T-cell (primary cell): ENCODE measurements at regions not wholly inside any gene's neighbourhood (a gene's known extent, or its start where the extent isn't known, plus 50 kb on each side); places are given as distances from the start of the nearest gene placed in this dataset.
"Not testable (repeated sequence)": the region's sequence is repeated elsewhere in the genome, so short reads cannot be mapped to it uniquely, and the experiment has no call there.

Experiments
- ATAC-seq, 4 experiments: fragments of 200-7000 bp in 3 of 4; fragments of 150-1000 bp in 1 of 4; cut with Tn5 transposase; replicated peaks in 1 of 4; 1 replicate in 3 of 4; 2 replicates in 1 of 4; pipeline ENCODE4 v1.10.0; 2021; ENCODE audit warnings: moderate library complexity in 3 of 4, mild to moderate bottlenecking in 2 of 4, moderate number of reproducible peaks in 1 of 4
- CTCF ChIA-PET, 2 donors: fragments of 300-600 bp; sonication (Branson Sonifier 250); formaldehyde crosslinking; loops; one replicate each; lab custom pipeline; 2022; ENCODE audit warnings: antibody characterized with exemption in 2 of 2; lab: Charles Lee
- POLR2A ChIA-PET, 2 donors: fragments of 300-600 bp; sonication (Branson Sonifier 250); formaldehyde crosslinking; loops; one replicate each; lab custom pipeline; 2022; ENCODE audit warnings: antibody characterized with exemption in 2 of 2; lab: Charles Lee
- DNase-seq, 35 experiments: peaks; one replicate each; pipeline versions ENCODE4 v3.0.0 to v3.0.0-alpha.2; 2013 to 2023
- H3K27ac ChIP-seq: one replicate; pipeline ENCODE4 v1.5.1; 2013; ENCODE audit warnings: low read length
- H3K27me3 ChIP-seq, 2 experiments: replicated peaks in 1 of 2; 1 replicate in 1 of 2; 2 replicates in 1 of 2; pipeline versions ENCODE4 v1.6.1 to v1.7.0; 2013; ENCODE audit warnings: low read length in 1 of 2, mixed read lengths in 1 of 2; ENCODE audit not compliant: control insufficient read depth in 2 of 2, insufficient read depth in 2 of 2; ENCODE audit errors: extremely low read depth in 1 of 2
- H3K36me3 ChIP-seq, 2 donors: 1 replicate in 1 of 2; 2 replicates in 1 of 2; pipeline versions ENCODE4 v1.6.1 to v1.7.0; 2013; ENCODE audit warnings: low read length in 1 of 2; ENCODE audit not compliant: control insufficient read depth in 2 of 2, insufficient read depth in 1 of 2; ENCODE audit errors: extremely low read depth in 1 of 2
- H3K4me1 ChIP-seq, 2 experiments: 1 replicate in 1 of 2; 2 replicates in 1 of 2; pipeline versions ENCODE4 v1.6.1 to v1.7.0; 2013; ENCODE audit warnings: low read length in 2 of 2, mixed read lengths in 1 of 2; ENCODE audit not compliant: insufficient read depth in 2 of 2, control insufficient read depth in 1 of 2; ENCODE audit errors: extremely low read depth in 1 of 2
- H3K4me3 ChIP-seq, 2 donors: 1 replicate in 1 of 2; 2 replicates in 1 of 2; pipeline versions ENCODE4 v1.5.1 to v1.7.0; 2013; ENCODE audit warnings: mild to moderate bottlenecking in 2 of 2, low read length in 1 of 2, moderate library complexity in 1 of 2; ENCODE audit not compliant: control insufficient read depth in 1 of 2; ENCODE audit errors: extremely low read depth in 1 of 2
- H3K9me3 ChIP-seq: 2 replicates; pipeline ENCODE4 v1.7.0; 2013
- H3K27ac Mint-ChIP-seq, 2 donors: one replicate each; pipeline ENCODE4 v1.8.0; 2020 to 2021; ENCODE audit warnings: mild to moderate bottlenecking in 2 of 2, mixed read lengths in 2 of 2
- H3K27me3 Mint-ChIP-seq, 2 donors: one replicate each; pipeline ENCODE4 v1.8.0; 2021 to 2022; ENCODE audit warnings: mixed read lengths in 2 of 2
- H3K36me3 Mint-ChIP-seq: one replicate; pipeline ENCODE4 v1.8.0; 2021; ENCODE audit warnings: mixed read lengths
- H3K4me1 Mint-ChIP-seq, 3 donors: one replicate each; pipeline ENCODE4 v1.8.0; 2020 to 2022; ENCODE audit warnings: mixed read lengths in 3 of 3, mild to moderate bottlenecking in 1 of 3
- H3K4me3 Mint-ChIP-seq, 3 donors: one replicate each; pipeline ENCODE4 v1.8.0; 2020 to 2022; ENCODE audit warnings: mild to moderate bottlenecking in 3 of 3, mixed read lengths in 3 of 3, moderate library complexity in 3 of 3
- H3K9me3 Mint-ChIP-seq, 3 donors: one replicate each; pipeline ENCODE4 v1.8.0; 2020 to 2022; ENCODE audit warnings: mixed read lengths in 3 of 3
- WGBS: methylation state at CpG from one replicate; pipeline ENCODE4 v1.1.5; 2013; ENCODE audit warnings: missing lambda C conversion rate; ENCODE audit not compliant: insufficient coverage; 5-methylcytosine and 5-hydroxymethylcytosine counted together

GRCh38 chr12:131440209-131441059 lies 270.5 kb upstream of the SFSWAP start:
- POLR2A ChIA-PET: interaction anchor here in 1 of 2 donors (0.6 kb wide), 1 partner anchor 9 kb away, joined by 3 read pairs; no protein-coding TSS in a partner anchor
- H3K27ac Mint-ChIP-seq, H3K36me3 ChIP-seq, H3K4me3 Mint-ChIP-seq, H3K9me3 Mint-ChIP-seq, CTCF ChIA-PET, ATAC-seq, H3K4me1 Mint-ChIP-seq, H3K4me1 ChIP-seq, H3K27ac ChIP-seq, H3K36me3 Mint-ChIP-seq, H3K4me3 ChIP-seq, H3K9me3 ChIP-seq: not testable (repeated sequence)
- WGBS: 100% methylated on average over 1 of the region's 21 CpGs
- DNase-seq: peak in 1 of 35 experiments; percentile 7
- peaks cover 3 to 18% of the 10 kb centered on the region in 2 donors for H3K27me3 Mint-ChIP-seq
- H3K27me3 ChIP-seq: peaks cover 0 to 30% of the 10 kb centered on the region in 2 experiments

- ATAC-seq (no peak), DNase-seq (peak in 1 of 35 experiments; percentile 9)
- ChIA-PET POLR2A (interaction anchor here in 1 of 2 donors (0.6 kb wide), 1 partner anchor 9 kb away, joined by 3 read pairs; no protein-coding TSS in a partner anchor), CTCF (no interaction called here)
- Histone ChIP-seq H3K27ac (no peak overlapping the region), H3K36me3 (no peaks in the 10 kb centered on the region), H3K4me3 (no peak overlapping the region), H3K9me3 (no peaks in the 10 kb centered on the region), H3K27me3 (peaks cover 0 to 30% of the 10 kb centered on the region in 2 experiments), H3K4me1 (no peaks in the 10 kb centered on the region)
- Mint-ChIP-seq H3K27me3 (peaks cover 3 to 14% of the 10 kb centered on the region in 2 donors), H3K27ac (no peak overlapping the region), H3K36me3 (no peaks in the 10 kb centered on the region), H3K4me3 (no peak overlapping the region), H3K4me1 (no peaks in the 10 kb centered on the region), H3K9me3 (no peaks in the 10 kb centered on the region)
- 68% methylated on average over 5 of the region's 6 CpGs for WGBS
Observed at GRCh38 chr12:131441060-131441396, 269.9 kb upstream of the SFSWAP start.

- Histone ChIP-seq H3K9me3 (no peaks in the 10 kb centered on the region), H3K27ac (no peak overlapping the region), H3K4me1 (no peaks in the 10 kb centered on the region), H3K27me3 (peaks cover 0 to 30% of the 10 kb centered on the region in 2 experiments), H3K36me3 (no peaks in the 10 kb centered on the region), H3K4me3 (no peak overlapping the region)
- Mint-ChIP-seq H3K36me3 (no peaks in the 10 kb centered on the region), H3K27me3 (peaks cover 3 to 12% of the 10 kb centered on the region in 2 donors), H3K9me3 (no peaks in the 10 kb centered on the region), H3K4me1 (no peaks in the 10 kb centered on the region), H3K4me3 (no peak overlapping the region), H3K27ac (no peak overlapping the region)
- 78% methylated on average over 3 of the region's 9 CpGs for WGBS
- ChIA-PET CTCF (no interaction called here), POLR2A (no interaction called here)
- ATAC-seq (no peak), DNase-seq (no peak)
Observed at GRCh38 chr12:131441638-131442336, 269.1 kb upstream of the SFSWAP start.

GRCh38 chr12:131442337-131442918 lies 268.5 kb upstream of the SFSWAP start:
- no peaks in the 10 kb centered on the region for H3K36me3 ChIP-seq
- Mint-ChIP-seq H3K36me3 (no peaks in the 10 kb centered on the region), H3K27ac (no peak overlapping the region), H3K4me1 (no peaks in the 10 kb centered on the region), H3K4me3 (no peak overlapping the region), H3K27me3 (peaks cover 0 to 5% of the 10 kb centered on the region in 2 donors), H3K9me3 (no peaks in the 10 kb centered on the region)
- no peaks in the 10 kb centered on the region for H3K4me1 ChIP-seq
- H3K27me3 ChIP-seq: peaks cover 0 to 24% of the 10 kb centered on the region in 2 experiments
- H3K27ac ChIP-seq: no peak overlapping the region
- H3K4me3 ChIP-seq: no peak overlapping the region
- DNase-seq (peak in 1 of 35 experiments; percentile 14), ATAC-seq (no peak)
- WGBS: 61% methylated on average over 11 of the region's 14 CpGs
- ChIA-PET CTCF (no interaction called here), POLR2A (no interaction called here)
- H3K9me3 ChIP-seq: no peaks in the 10 kb centered on the region

- Histone ChIP-seq H3K4me3 (no peak overlapping the region), H3K27ac (no peak overlapping the region), H3K27me3 (peaks cover 0 to 15% of the 10 kb centered on the region in 2 experiments), H3K4me1 (no peaks in the 10 kb centered on the region), H3K36me3 (no peaks in the 10 kb centered on the region), H3K9me3 (no peaks in the 10 kb centered on the region)
- H3K36me3 Mint-ChIP-seq: no peaks in the 10 kb centered on the region
- H3K4me3 Mint-ChIP-seq: no peak overlapping the region
- H3K4me1 Mint-ChIP-seq: no peaks in the 10 kb centered on the region
- ATAC-seq (no peak), DNase-seq (peak in 1 of 35 experiments; percentile 17)
- H3K27me3 Mint-ChIP-seq: peaks cover 0 to 3% of the 10 kb centered on the region in 2 donors
- no peaks in the 10 kb centered on the region for H3K9me3 Mint-ChIP-seq
- CTCF ChIA-PET: no interaction called here
- no peak overlapping the region for H3K27ac Mint-ChIP-seq
- WGBS: 78% methylated on average over 33 of the region's 36 CpGs
- POLR2A ChIA-PET: no interaction called here
Observed at GRCh38 chr12:131443019-131444000, 267.6 kb upstream of the SFSWAP start.
